Upper lobe of right lung (tissue), 1 donor: ENCODE measurements at regions not wholly inside any gene's neighbourhood (a gene's known extent, or its start where the extent isn't known, plus 50 kb on each side); places are given as distances from the start of the nearest gene placed in this dataset.

Source experiments
- ATAC-seq: fragments of 200-7000 bp; cut with Tn5 transposase; one replicate; pipeline ENCODE4 v1.9.1; 2020; ENCODE audit warnings: mild to moderate bottlenecking, moderate library complexity
- DNase-seq: peaks from one replicate; pipeline ENCODE4 v3.0.0-alpha.2; 2020
- H3K27ac ChIP-seq: fragments of 200-600 bp; one replicate; pipeline ENCODE4 v1.8.0; 2022
- H3K27me3 ChIP-seq: fragments of 200-600 bp; one replicate; pipeline ENCODE4 v1.8.0; 2022; ENCODE audit warnings: mild to moderate bottlenecking
- H3K36me3 ChIP-seq: fragments of 200-600 bp; one replicate; pipeline ENCODE4 v1.8.0; 2022
- H3K4me1 ChIP-seq: fragments of 200-600 bp; one replicate; pipeline ENCODE4 v1.8.0; 2022
- H3K4me3 ChIP-seq: fragments of 200-600 bp; one replicate; pipeline ENCODE4 v1.8.0; 2022; ENCODE audit warnings: mild to moderate bottlenecking
- H3K9me3 ChIP-seq: fragments of 200-600 bp; one replicate; pipeline ENCODE4 v1.8.0; 2022
- CTCF ChIP-seq: fragments of 200-600 bp; IDR thresholded peaks from one replicate; pipeline ENCODE4 v1.8.0; 2022; ENCODE audit warnings: antibody characterized with exemption
- intact Hi-C: fragments of 100-400 bp; cut with DNase I; formaldehyde crosslinking; loops from one replicate; pipeline ENCODE4 v1.11.0; 2022
- donor health status: DM: no; HTN: yes; CAD: no; lungs with severe emphysema.

GRCh38 chr19:30167976-30168635, 204.1 kb upstream of the ZNF536 start:
- no peak for TF ChIP-seq CTCF

GRCh38 chr19:30168760-30169159, 203.4 kb upstream of the ZNF536 start:
- Histone ChIP-seq H3K9me3 (no peaks in the 10 kb centered on the region), H3K4me3 (no peak overlapping the region), H3K4me1 (no peaks in the 10 kb centered on the region), H3K27me3 (no peaks in the 10 kb centered on the region), H3K27ac (no peak overlapping the region), H3K36me3 (no peaks in the 10 kb centered on the region)
- intact Hi-C loops, result no loop called here
- ATAC-seq, result no peak
- no peak for TF ChIP-seq CTCF
- no peak for DNase-seq

More at GRCh38 chr19:30167976-30168635, 204.1 kb upstream of the ZNF536 start:
- H3K9me3 ChIP-seq, result no peaks in the 10 kb centered on the region
- no peak for ATAC-seq
- no peaks in the 10 kb centered on the region for H3K27me3 ChIP-seq
- intact Hi-C loops, result no loop called here
- no peaks in the 10 kb centered on the region for H3K36me3 ChIP-seq
- no peak overlapping the region for H3K27ac ChIP-seq
- DNase-seq, result no peak
- H3K4me3 ChIP-seq, result no peak overlapping the region
- H3K4me1 ChIP-seq, result no peaks in the 10 kb centered on the region

- H3K27me3 ChIP-seq, result no peaks in the 10 kb centered on the region
- intact Hi-C loops, result no loop called here
- no peak for DNase-seq
Observed at GRCh38 chr19:30169196-30169900, 202.8 kb upstream of the ZNF536 start.

GRCh38 chr19:30170081-30170480, 202.1 kb upstream of the ZNF536 start:
- no peaks in the 10 kb centered on the region for H3K36me3 ChIP-seq
- intact Hi-C loops, result no loop called here
- no peak for DNase-seq
- no peaks in the 10 kb centered on the region for H3K9me3 ChIP-seq
- no peaks in the 10 kb centered on the region for H3K27me3 ChIP-seq
- H3K4me3 ChIP-seq, result no peak overlapping the region
- TF ChIP-seq CTCF, result no peak
- H3K27ac ChIP-seq, result no peak overlapping the region
- H3K4me1 ChIP-seq, result no peaks in the 10 kb centered on the region
- no peak for ATAC-seq

More at GRCh38 chr19:30169196-30169900, 202.8 kb upstream of the ZNF536 start:
- Histone ChIP-seq H3K4me3 (no peak overlapping the region), H3K4me1 (no peaks in the 10 kb centered on the region), H3K9me3 (no peaks in the 10 kb centered on the region), H3K27ac (no peak overlapping the region), H3K36me3 (no peaks in the 10 kb centered on the region)
- TF ChIP-seq CTCF, result no peak
- no peak for ATAC-seq

GRCh38 chr19:30170495-30171137, 201.6 kb upstream of the ZNF536 start:
- DNase-seq (no peak), ATAC-seq (no peak)
- Histone ChIP-seq H3K27ac (no peak overlapping the region), H3K4me3 (no peak overlapping the region), H3K27me3 (no peaks in the 10 kb centered on the region), H3K36me3 (no peaks in the 10 kb centered on the region), H3K4me1 (no peaks in the 10 kb centered on the region), H3K9me3 (no peaks in the 10 kb centered on the region)
- intact Hi-C loops, result no loop called here
- no peak for TF ChIP-seq CTCF
